Gastrocnemius medialis (tissue), 4 donors: ENCODE measurements at regions not wholly inside any gene's neighbourhood (a gene's known extent, or its start where the extent isn't known, plus 50 kb on each side); places are given as distances from the start of the nearest gene placed in this dataset.

ENCODE experiments used
- ATAC-seq, 2 donors: fragments of 150-250 bp; one replicate each; pipeline ENCODE4 v1.9.1; 2016
- DNase-seq, 2 donors: peaks; one replicate each; pipeline ENCODE4 v3.0.0-alpha.2; 2019
- H3K27ac ChIP-seq, 4 donors: fragments of 200-600 bp; sonication (generic); 1 replicate in 1 of 4; 2 replicates in 3 of 4; pipeline ENCODE4 v1.5.1; 2016 to 2018; ENCODE audit warnings: mild to moderate bottlenecking in 2 of 4, moderate library complexity in 1 of 4
- H3K27me3 ChIP-seq, 3 donors: fragments of 200-600 bp; sonication (generic) in 2 of 3; 1 replicate in 1 of 3; 2 replicates in 2 of 3; pipeline versions ENCODE4 v1.5.1 to v1.6.0; 2016 to 2019; ENCODE audit warnings: mild to moderate bottlenecking in 1 of 3, moderate library complexity in 1 of 3
- H3K36me3 ChIP-seq, 2 donors: fragments of 200-600 bp; sonication (generic) in 1 of 2; one replicate each; pipeline ENCODE4 v1.5.1; 2017 to 2018
- H3K4me1 ChIP-seq, 2 donors: fragments of 200-600 bp; sonication (generic) in 1 of 2; one replicate each; pipeline ENCODE4 v1.5.1; 2016 to 2017; ENCODE audit warnings: mild to moderate bottlenecking in 2 of 2
- H3K4me3 ChIP-seq, 4 donors: fragments of 200-600 bp; sonication (generic) in 3 of 4; 1 replicate in 1 of 4; 2 replicates in 3 of 4; pipeline ENCODE4 v1.5.1; 2016 to 2019; ENCODE audit warnings: mild to moderate bottlenecking in 2 of 4
- H3K9me3 ChIP-seq, 3 donors: fragments of 200-600 bp; sonication (generic) in 2 of 3; 1 replicate in 1 of 3; 2 replicates in 2 of 3; pipeline ENCODE4 v1.5.1; 2016 to 2019
- CTCF ChIP-seq, 5 experiments: fragments of 450-650 bp in 3 of 5; fragments of 200-600 bp in 2 of 5; sonication (generic) in 2 of 5; IDR thresholded peaks in 4 of 5; conservative IDR thresholded peaks in 1 of 5; 1 replicate in 4 of 5; 2 replicates in 1 of 5; pipeline ENCODE4 v1.5.1; 2016 to 2019; ENCODE audit warnings: antibody characterized with exemption in 5 of 5, mild to moderate bottlenecking in 3 of 5, moderate library complexity in 3 of 5
- POLR2A ChIP-seq, 2 donors: fragments of 450-650 bp; IDR thresholded peaks; one replicate each; pipeline ENCODE4 v1.6.1; 2017; ENCODE audit warnings: antibody characterized with exemption in 2 of 2, mild to moderate bottlenecking in 2 of 2, moderate library complexity in 2 of 2
- in situ Hi-C, 4 donors: fragments of 200-750 bp; cut with MboI; loops; one replicate each; pipeline versions ENCODE4 v1.15.0 to v1.8.0; 2017; ENCODE audit warnings: low sequenced_read_pairs in 4 of 4
- intact Hi-C: fragments of 100-400 bp; cut with DNase I; formaldehyde crosslinking; loops from one replicate; pipeline ENCODE4 v1.15.1; 2023; ENCODE audit warnings: low total_unique reads

- Histone ChIP-seq H3K27ac (no peak overlapping the region), H3K27me3 (no peaks in the 10 kb centered on the region), H3K4me1 (no peaks in the 10 kb centered on the region), H3K36me3 (no peaks in the 10 kb centered on the region), H3K4me3 (no peak overlapping the region), H3K9me3 (no peaks in the 10 kb centered on the region)
- ATAC-seq (no peak), DNase-seq (no peak)
- intact Hi-C loops (loop anchor here (5.0 kb wide), 1 partner anchor 1225 kb away; no protein-coding TSS in a partner anchor), in situ Hi-C loops (no loop called here)
- TF ChIP-seq POLR2A (IDR thresholded peaks at IDR 0.05) (no peak), CTCF (IDR thresholded peaks at IDR 0.05 in 4 of 5, conservative IDR thresholded peaks at IDR 0.05 in 1 of 5) (no peak)
These were observed 95.8 kb upstream of the PLEKHG7 start for GRCh38 chr12:92606956-92607355.

DNA sequence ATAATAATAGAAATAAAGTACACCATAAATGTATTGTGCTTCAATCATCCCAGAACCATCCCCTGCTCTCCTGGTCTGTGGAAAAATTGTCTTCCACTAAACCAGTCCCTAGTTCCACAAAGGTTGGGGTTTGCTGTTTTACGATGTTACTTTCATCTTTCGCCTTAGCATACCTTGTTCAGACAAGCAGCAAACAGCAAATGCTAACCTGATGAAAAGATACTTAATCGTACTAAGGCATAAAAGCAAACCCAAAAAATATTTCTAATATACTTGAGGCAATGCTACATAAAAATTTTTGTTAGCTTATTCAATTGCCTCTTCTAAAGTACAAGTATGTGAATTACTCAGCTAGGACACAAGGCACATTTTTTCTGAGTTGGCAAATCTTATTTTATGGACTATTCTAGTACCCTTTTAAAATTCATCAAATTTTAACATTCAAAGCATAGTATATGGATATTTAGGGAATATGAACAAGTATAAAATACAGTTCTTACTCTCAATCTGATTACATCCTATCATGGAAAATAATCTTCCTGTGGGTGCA, 97.1 kb upstream of the PLEKHG7 start:
- in situ Hi-C loops (no loop called here), intact Hi-C loops (loop anchor here (5.0 kb wide), 1 partner anchor 1223 kb away; no protein-coding TSS in a partner anchor)
- no peak overlapping the region for H3K4me3 ChIP-seq
- H3K9me3 ChIP-seq, result no peaks in the 10 kb centered on the region
- TF ChIP-seq POLR2A (IDR thresholded peaks at IDR 0.05) (no peak), CTCF (IDR thresholded peaks at IDR 0.05 in 4 of 5, conservative IDR thresholded peaks at IDR 0.05 in 1 of 5) (no peak)
- no peaks in the 10 kb centered on the region for H3K27me3 ChIP-seq
- ATAC-seq (no peak), DNase-seq (no peak)
- H3K4me1 ChIP-seq, result no peaks in the 10 kb centered on the region
- no peak overlapping the region for H3K27ac ChIP-seq
- H3K36me3 ChIP-seq, result no peaks in the 10 kb centered on the region

GRCh38 chr12:92604786-92605185, 98.0 kb upstream of the PLEKHG7 start:
- in situ Hi-C loops (no loop called here), intact Hi-C loops (loop anchor here (5.0 kb wide), 1 partner anchor 1222 kb away; no protein-coding TSS in a partner anchor)
- peak in 1 of 2 donors; percentile 41 for ATAC-seq

DNA sequence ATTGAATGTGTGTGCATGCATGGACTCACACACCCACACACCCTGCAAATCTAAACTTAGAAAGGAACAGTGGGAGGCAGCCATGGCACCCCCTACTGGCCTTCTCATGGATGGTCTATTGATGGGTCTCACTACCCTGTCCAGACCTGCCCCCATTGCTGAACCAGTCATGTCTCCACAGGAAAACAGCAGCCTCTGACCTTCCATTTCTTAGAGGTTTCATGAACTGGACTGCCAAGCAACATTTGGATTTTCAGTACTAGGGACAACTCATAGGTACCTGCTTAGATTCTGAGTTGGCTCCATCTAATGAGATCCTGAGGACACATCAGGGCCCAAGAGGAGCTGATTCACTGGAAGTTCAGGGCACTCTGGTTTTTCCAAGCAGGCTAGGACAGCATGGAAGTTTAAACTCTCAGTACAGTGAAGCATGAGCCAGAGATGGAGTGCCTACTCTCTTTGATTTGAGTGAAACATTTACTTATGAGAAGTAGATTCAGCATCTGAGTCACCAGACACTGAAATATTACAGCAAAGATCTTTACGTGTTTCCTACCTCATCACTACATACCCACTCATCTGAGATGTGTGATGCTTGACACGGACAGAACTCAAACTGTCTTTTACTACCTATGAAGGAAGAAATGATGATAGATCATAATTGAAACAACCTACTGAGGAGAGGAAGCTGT, 98.9 kb upstream of the PLEKHG7 start:
- H3K9me3 ChIP-seq, result no peaks in the 10 kb centered on the region
- intact Hi-C loops, result no loop called here
- H3K36me3 ChIP-seq, result no peaks in the 10 kb centered on the region
- H3K27ac ChIP-seq, result no peak overlapping the region
- H3K27me3 ChIP-seq, result no peaks in the 10 kb centered on the region
- H3K4me3 ChIP-seq, result no peak overlapping the region
- ATAC-seq (no peak), DNase-seq (no peak)
- in situ Hi-C loops, result no loop called here
- TF ChIP-seq POLR2A (IDR thresholded peaks at IDR 0.05) (no peak), CTCF (IDR thresholded peaks at IDR 0.05 in 4 of 5, conservative IDR thresholded peaks at IDR 0.05 in 1 of 5) (no peak)
- H3K4me1 ChIP-seq, result no peaks in the 10 kb centered on the region

More at GRCh38 chr12:92604786-92605185, 98.0 kb upstream of the PLEKHG7 start:
- Histone ChIP-seq H3K4me1 (no peaks in the 10 kb centered on the region), H3K27me3 (no peaks in the 10 kb centered on the region), H3K27ac (peak overlapping the region in 1 of 4 donors; percentile 12), H3K36me3 (no peaks in the 10 kb centered on the region), H3K9me3 (no peaks in the 10 kb centered on the region), H3K4me3 (no peak overlapping the region)
- TF ChIP-seq POLR2A (IDR thresholded peaks at IDR 0.05) (no peak), CTCF (IDR thresholded peaks at IDR 0.05 in 4 of 5, conservative IDR thresholded peaks at IDR 0.05 in 1 of 5) (no peak)
- DNase-seq, result no peak
